IgD-negative memory B cell (primary cell): ENCODE measurements at regions not wholly inside any gene's neighbourhood (a gene's known extent, or its start where the extent isn't known, plus 50 kb on each side); places are given as distances from the start of the nearest gene placed in this dataset.
"Not testable (repeated sequence)": the region's sequence is repeated elsewhere in the genome, so short reads cannot be mapped to it uniquely, and the experiment has no call there.

ENCODE experiments used
- H3K27ac Mint-ChIP-seq, 3 donors: one replicate each; pipeline ENCODE4 v1.8.0; 2020 to 2022; ENCODE audit warnings: mild to moderate bottlenecking in 3 of 3, mixed read lengths in 3 of 3, moderate library complexity in 1 of 3
- H3K27me3 Mint-ChIP-seq: one replicate; pipeline ENCODE4 v1.8.0; 2021; ENCODE audit warnings: mixed read lengths
- H3K36me3 Mint-ChIP-seq: one replicate; pipeline ENCODE4 v1.8.0; 2020; ENCODE audit warnings: mild to moderate bottlenecking, mixed read lengths
- H3K4me1 Mint-ChIP-seq, 3 donors: one replicate each; pipeline ENCODE4 v1.8.0; 2020 to 2022; ENCODE audit warnings: mixed read lengths in 3 of 3, mild to moderate bottlenecking in 1 of 3
- H3K4me3 Mint-ChIP-seq, 4 donors: one replicate each; pipeline ENCODE4 v1.8.0; 2020 to 2022; ENCODE audit warnings: mild to moderate bottlenecking in 4 of 4, mixed read lengths in 4 of 4, moderate library complexity in 3 of 4
- H3K9me3 Mint-ChIP-seq, 3 donors: one replicate each; pipeline ENCODE4 v1.8.0; 2020 to 2021; ENCODE audit warnings: mixed read lengths in 3 of 3, mild to moderate bottlenecking in 1 of 3

GRCh38 chr1:96510911-96511310 lies 210.7 kb upstream of the PTBP2 start:
- H3K36me3 Mint-ChIP-seq, result no peaks in the 10 kb centered on the region
- no peak overlapping the region for H3K27ac Mint-ChIP-seq
- H3K4me1 Mint-ChIP-seq, result peaks cover 0 to 1% (median 0%) of the 10 kb centered on the region in 3 donors
- H3K9me3 Mint-ChIP-seq, result no peaks in the 10 kb centered on the region
- H3K4me3 Mint-ChIP-seq, result no peak overlapping the region
- peaks cover 7% of the 10 kb centered on the region for H3K27me3 Mint-ChIP-seq

DNA sequence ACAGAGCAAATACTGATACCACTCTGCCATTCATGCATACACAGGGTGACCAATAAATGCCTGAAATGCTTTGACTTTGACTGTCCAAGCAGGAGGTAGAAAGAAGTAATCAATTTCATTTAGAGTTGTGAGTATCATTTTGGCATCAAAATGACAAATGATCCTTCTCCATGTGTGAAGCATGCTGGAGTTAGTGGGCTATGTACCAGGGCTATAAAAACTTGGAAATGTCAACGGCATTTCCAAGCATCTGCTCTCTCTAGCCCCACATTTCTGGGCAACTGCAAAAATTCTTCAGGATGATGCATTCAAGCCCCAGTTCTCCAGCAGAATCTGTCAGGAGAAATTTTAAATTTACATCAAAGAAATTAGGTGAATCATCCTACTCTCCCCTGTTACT lies 208.4 kb upstream of the PTBP2 start:
- Mint-ChIP-seq H3K9me3 (no peaks in the 10 kb centered on the region), H3K27me3 (peaks cover 5% of the 10 kb centered on the region), H3K27ac (no peak overlapping the region), H3K4me3 (no peak overlapping the region), H3K4me1 (peaks cover 0 to 1% (median 0%) of the 10 kb centered on the region in 3 donors), H3K36me3 (no peaks in the 10 kb centered on the region)

GRCh38 chr1:96515430-96515829 lies 206.2 kb upstream of the PTBP2 start:
- peaks cover 0 to 1% (median 0%) of the 10 kb centered on the region in 3 donors for H3K4me1 Mint-ChIP-seq
- H3K27me3 Mint-ChIP-seq, result peaks cover 5% of the 10 kb centered on the region
- H3K36me3 Mint-ChIP-seq, result no peaks in the 10 kb centered on the region
- peak overlapping the region in 1 of 4 donors; percentile 34 for H3K4me3 Mint-ChIP-seq
- no peaks in the 10 kb centered on the region for H3K9me3 Mint-ChIP-seq
- no peak overlapping the region for H3K27ac Mint-ChIP-seq

DNA sequence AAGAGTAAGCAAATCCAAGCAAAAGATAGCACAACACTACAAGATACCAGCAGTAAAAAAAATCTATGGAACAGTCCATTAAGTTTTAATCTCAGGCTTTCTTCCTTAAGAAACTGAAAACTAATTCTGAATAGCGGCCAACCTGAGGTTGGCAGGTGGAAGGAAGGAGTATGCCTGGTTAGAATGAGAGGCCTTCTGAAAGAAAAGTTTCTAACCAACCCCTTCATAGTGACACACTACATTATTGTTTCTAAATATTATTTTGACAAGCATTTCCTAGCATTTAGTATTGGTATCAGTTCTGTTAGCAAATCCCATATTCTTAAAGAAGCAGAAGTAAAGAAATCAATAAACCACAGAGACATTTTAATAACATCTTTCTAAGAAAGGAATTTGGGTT lies 205.7 kb upstream of the PTBP2 start:
- Mint-ChIP-seq H3K27me3 (peaks cover 6% of the 10 kb centered on the region), H3K36me3 (no peaks in the 10 kb centered on the region), H3K9me3 (no peaks in the 10 kb centered on the region), H3K4me3 (no peak overlapping the region), H3K27ac (no peak overlapping the region), H3K4me1 (peaks cover 0 to 1% (median 0%) of the 10 kb centered on the region in 3 donors)

- Mint-ChIP-seq H3K9me3 (no peaks in the 10 kb centered on the region), H3K4me1 (no peaks in the 10 kb centered on the region), H3K27ac (no peak overlapping the region), H3K27me3 (peaks cover 6% of the 10 kb centered on the region), H3K36me3 (no peaks in the 10 kb centered on the region), H3K4me3 (no peak overlapping the region)
These were observed 201.6 kb upstream of the PTBP2 start for GRCh38 chr1:96519851-96520578.

DNA sequence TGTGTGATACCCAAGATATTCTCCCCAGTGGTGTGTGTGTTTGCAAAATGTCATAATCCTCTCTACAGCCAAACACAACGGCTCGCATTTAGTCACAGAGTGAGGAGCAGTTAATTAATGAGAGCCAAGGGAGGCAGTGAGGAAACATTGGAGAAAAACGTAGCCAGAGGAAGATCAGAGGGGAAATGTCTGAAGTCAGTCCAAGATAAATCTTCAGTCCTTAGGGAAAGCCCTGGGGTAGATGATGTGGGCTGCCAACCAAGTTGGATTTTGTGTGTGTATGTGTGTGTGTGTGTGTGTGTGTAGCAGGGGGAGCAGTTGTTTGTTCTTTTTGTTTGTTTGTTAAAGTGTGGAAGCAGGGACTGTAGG lies 201.0 kb upstream of the PTBP2 start:
- Mint-ChIP-seq H3K9me3 (no peaks in the 10 kb centered on the region), H3K36me3 (no peaks in the 10 kb centered on the region), H3K4me3 (no peak overlapping the region), H3K27ac (no peak overlapping the region), H3K27me3 (peaks cover 4% of the 10 kb centered on the region), H3K4me1 (no peaks in the 10 kb centered on the region)

- no peaks in the 10 kb centered on the region for H3K9me3 Mint-ChIP-seq
- H3K27me3 Mint-ChIP-seq, result peaks cover 4% of the 10 kb centered on the region
- no peak overlapping the region for H3K27ac Mint-ChIP-seq
- H3K4me3 Mint-ChIP-seq, result no peak overlapping the region
- H3K4me1 Mint-ChIP-seq, result no peaks in the 10 kb centered on the region
- no peaks in the 10 kb centered on the region for H3K36me3 Mint-ChIP-seq
These were observed 200.6 kb upstream of the PTBP2 start for GRCh38 chr1:96521010-96521409.

- no peaks in the 10 kb centered on the region for H3K4me1 Mint-ChIP-seq
- H3K27ac Mint-ChIP-seq, result no peak overlapping the region
- no peaks in the 10 kb centered on the region for H3K36me3 Mint-ChIP-seq
- peaks cover 4% of the 10 kb centered on the region for H3K27me3 Mint-ChIP-seq
- peaks cover 0 to 2% (median 0%) of the 10 kb centered on the region in 3 donors for H3K9me3 Mint-ChIP-seq
- no peak overlapping the region for H3K4me3 Mint-ChIP-seq
These were observed 199.4 kb upstream of the PTBP2 start for GRCh38 chr1:96521994-96522760.

DNA sequence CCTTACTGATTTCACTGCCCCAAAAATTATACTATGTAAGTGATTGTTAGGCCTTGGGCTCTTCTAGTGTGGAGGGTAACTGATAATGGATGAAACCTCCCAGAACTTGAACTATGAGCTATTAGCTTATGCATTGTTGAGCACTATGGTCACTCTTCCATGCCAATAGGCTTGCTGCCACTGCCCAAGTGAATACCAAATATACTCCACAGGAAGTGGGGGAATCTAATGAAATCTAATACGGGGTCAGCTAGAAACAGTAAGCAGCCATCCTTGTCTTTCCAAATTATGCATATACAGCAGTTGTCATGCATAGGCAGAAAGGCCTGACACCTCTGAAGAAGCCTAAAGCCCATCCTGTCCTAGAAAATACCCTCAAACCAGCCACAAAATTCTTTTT lies 198.7 kb upstream of the PTBP2 start:
- Mint-ChIP-seq H3K9me3 (peaks cover 0 to 2% (median 0%) of the 10 kb centered on the region in 3 donors), H3K36me3 (no peaks in the 10 kb centered on the region), H3K27ac (no peak overlapping the region), H3K4me3 (no peak overlapping the region), H3K27me3 (peaks cover 4% of the 10 kb centered on the region), H3K4me1 (no peaks in the 10 kb centered on the region)

DNA sequence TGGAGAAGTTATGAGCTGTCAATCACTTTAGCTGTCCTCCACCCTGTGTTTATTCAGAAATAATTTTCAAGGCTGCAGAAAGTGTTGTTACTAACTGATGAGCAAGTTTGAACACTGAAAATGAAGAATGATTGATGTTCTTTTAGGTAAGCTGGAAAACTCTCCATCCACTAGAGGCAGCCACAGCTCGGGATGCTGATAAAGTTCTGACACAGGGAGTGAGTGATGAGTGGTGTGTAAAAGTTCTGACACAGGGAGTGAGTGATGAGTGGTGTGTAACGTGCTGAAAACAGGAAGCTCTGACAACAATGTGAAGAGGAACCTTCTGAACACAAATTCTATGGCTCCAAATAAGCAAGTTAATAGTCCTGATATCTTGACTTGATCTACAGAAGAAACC lies 197.5 kb upstream of the PTBP2 start:
- H3K27ac Mint-ChIP-seq, result no peak overlapping the region
- H3K4me3 Mint-ChIP-seq, result no peak overlapping the region
- H3K4me1 Mint-ChIP-seq, result no peaks in the 10 kb centered on the region
- peaks cover 4 to 12% (median 9%) of the 10 kb centered on the region in 3 donors for H3K9me3 Mint-ChIP-seq
- peaks cover 3% of the 10 kb centered on the region for H3K27me3 Mint-ChIP-seq
- no peaks in the 10 kb centered on the region for H3K36me3 Mint-ChIP-seq

DNA sequence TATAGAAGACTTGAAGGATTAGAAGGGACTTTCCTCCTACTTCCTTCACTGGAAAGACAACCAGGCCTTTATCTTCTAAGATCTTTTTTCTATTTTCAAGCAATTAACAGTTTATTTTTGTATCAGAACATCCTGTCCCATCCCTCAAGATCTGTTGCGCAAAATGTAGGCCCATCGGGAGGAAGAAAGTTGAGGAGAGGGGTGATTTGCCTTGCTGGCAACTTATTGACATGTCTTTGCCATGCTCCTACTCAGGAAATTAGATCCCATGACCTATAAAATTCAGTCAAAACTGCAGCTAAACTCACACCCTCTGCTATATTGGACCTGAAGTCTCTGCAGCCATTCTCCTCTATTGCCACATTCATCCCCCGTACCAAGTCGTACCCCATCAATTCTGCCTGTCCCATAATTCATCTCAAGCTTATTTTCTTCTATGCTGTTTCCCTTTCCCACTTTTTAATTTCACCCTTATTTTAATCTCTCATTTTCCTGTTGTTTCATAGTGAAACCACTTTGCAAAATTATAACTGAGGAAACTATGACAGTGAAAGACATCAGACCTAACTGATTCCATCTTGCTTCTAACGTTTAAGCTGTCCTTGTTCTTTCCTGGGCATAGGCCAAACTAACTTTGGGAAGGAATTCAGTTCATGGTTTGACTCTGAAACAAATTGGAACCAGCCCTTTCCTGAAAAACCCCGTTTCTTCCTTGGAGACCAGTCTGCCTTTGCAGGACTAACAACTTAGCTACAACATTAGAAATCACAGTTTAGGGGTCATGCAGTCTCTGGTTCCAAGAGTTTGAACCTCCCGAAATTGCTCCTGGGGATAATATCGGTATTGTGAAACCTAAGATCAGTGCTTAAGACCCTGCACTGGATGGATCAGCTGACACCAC lies 195.7 kb upstream of the PTBP2 start:
- no peak overlapping the region for H3K4me3 Mint-ChIP-seq
- H3K27me3 Mint-ChIP-seq, result no peaks in the 10 kb centered on the region
- peaks cover 6 to 13% (median 9%) of the 10 kb centered on the region in 3 donors for H3K9me3 Mint-ChIP-seq
- H3K27ac Mint-ChIP-seq, result no peak overlapping the region
- H3K4me1 Mint-ChIP-seq, result no peaks in the 10 kb centered on the region
- H3K36me3 Mint-ChIP-seq, result no peaks in the 10 kb centered on the region

GRCh38 chr1:96528672-96529071 lies 192.9 kb upstream of the PTBP2 start:
- H3K4me1 Mint-ChIP-seq, H3K36me3 Mint-ChIP-seq, H3K27me3 Mint-ChIP-seq, H3K4me3 Mint-ChIP-seq, H3K27ac Mint-ChIP-seq: not testable (repeated sequence)
- peaks cover 8 to 13% (median 9%) of the 10 kb centered on the region in 3 donors for H3K9me3 Mint-ChIP-seq

DNA sequence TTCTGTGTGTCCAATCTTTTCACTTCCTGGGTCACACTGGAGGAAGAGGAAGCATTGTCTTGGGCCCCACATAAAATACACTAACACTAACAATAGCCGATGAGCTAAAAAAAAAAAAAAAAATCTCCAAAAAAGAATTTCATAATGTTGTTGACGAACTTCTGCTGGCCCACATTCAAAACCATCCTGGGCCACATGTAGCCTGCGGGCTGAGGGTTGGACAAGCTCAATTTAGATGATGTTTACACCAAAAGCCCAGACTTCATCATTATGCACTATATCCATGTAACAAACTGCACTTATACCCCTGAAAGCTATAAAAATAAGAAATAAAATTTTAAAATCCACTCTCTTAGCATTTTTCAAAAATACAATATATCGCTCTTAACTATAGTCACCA lies 187.8 kb upstream of the PTBP2 start:
- H3K36me3 Mint-ChIP-seq, result peaks cover 3% of the 10 kb centered on the region
- no peak overlapping the region for H3K27ac Mint-ChIP-seq
- H3K4me1 Mint-ChIP-seq, result no peaks in the 10 kb centered on the region
- peaks cover 3 to 8% (median 4%) of the 10 kb centered on the region in 3 donors for H3K9me3 Mint-ChIP-seq
- H3K4me3 Mint-ChIP-seq, result no peak overlapping the region
- no peaks in the 10 kb centered on the region for H3K27me3 Mint-ChIP-seq

DNA sequence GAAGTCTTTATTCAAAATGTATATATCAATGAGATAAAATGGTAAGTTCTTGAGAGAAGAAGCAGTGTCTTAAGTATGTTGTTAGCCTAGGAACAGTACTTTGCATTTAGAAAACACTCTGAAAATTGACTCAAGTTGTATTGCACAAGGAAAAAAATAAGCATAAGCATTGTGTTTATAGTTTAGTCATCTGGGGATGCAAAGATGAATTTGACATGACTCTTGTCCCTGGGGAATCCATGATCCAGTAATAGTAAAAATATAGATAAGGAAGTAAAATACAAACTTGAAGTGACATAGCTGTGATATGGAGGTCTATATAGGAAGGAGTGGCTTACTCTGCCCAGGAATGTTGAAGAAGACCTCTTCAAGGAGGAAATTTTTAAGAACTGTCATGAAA lies 185.0 kb upstream of the PTBP2 start:
- Mint-ChIP-seq H3K4me3 (no peak overlapping the region), H3K36me3 (peaks cover 3% of the 10 kb centered on the region), H3K27ac (no peak overlapping the region), H3K9me3 (peaks cover 0 to 2% (median 0%) of the 10 kb centered on the region in 3 donors), H3K4me1 (no peaks in the 10 kb centered on the region), H3K27me3 (no peaks in the 10 kb centered on the region)

DNA sequence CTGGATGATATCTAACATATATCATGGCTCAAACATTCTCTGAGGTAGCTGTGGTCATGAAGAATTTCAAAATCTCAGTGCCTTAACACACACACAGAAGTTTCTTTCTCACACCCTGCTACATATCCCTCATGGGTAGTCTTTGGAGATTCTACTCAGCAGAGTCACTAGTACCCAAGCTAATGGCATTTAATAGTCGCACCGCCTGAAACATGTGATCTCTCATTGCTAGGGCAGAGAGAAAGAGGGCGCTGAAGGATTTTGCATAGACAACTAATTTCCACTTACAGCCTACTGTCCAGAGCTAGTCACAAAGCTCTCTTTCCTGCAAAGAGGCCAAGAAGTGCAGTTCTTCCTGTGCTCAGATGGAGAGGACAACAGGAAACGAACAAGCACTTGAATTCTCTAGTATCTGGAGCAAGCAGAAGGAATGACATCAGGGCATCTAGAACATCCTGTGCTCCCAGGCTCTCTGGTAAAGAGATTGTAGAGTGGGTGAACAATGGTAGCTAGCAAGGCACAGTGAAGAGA lies 183.4 kb upstream of the PTBP2 start:
- no peaks in the 10 kb centered on the region for H3K27me3 Mint-ChIP-seq
- no peaks in the 10 kb centered on the region for H3K4me1 Mint-ChIP-seq
- H3K27ac Mint-ChIP-seq, result no peak overlapping the region
- H3K9me3 Mint-ChIP-seq, result peaks cover 0 to under 1% (median 0%) of the 10 kb centered on the region in 3 donors
- H3K4me3 Mint-ChIP-seq, result no peak overlapping the region
- H3K36me3 Mint-ChIP-seq, result no peaks in the 10 kb centered on the region
